Right atrium auricular region (tissue), 2 donors: ENCODE measurements at regions not wholly inside any gene's neighbourhood (a gene's known extent, or its start where the extent isn't known, plus 50 kb on each side); places are given as distances from the start of the nearest gene placed in this dataset.
"Not testable (repeated sequence)": the region's sequence is repeated elsewhere in the genome, so short reads cannot be mapped to it uniquely, and the experiment has no call there.

Experiments used
- DNase-seq: peaks from one replicate; pipeline ENCODE4 v3.0.0-alpha.2; 2019; ENCODE audit warnings: low spot score
- H3K27ac ChIP-seq, 2 donors: fragments of 200-600 bp; sonication (generic); 1 replicate in 1 of 2; 2 replicates in 1 of 2; pipeline ENCODE4 v1.5.1; 2016 to 2019
- H3K27me3 ChIP-seq, 2 donors: fragments of 200-600 bp; sonication (generic); one replicate each; pipeline versions ENCODE4 v1.5.1 to v1.6.0; 2017 to 2019
- H3K36me3 ChIP-seq: fragments of 200-600 bp; sonication (generic); one replicate; pipeline ENCODE4 v1.5.1; 2016
- H3K4me1 ChIP-seq, 2 donors: fragments of 200-600 bp; sonication (generic); one replicate each; pipeline versions ENCODE4 v1.5.1 to v1.6.0; 2017 to 2019
- H3K4me3 ChIP-seq, 2 donors: fragments of 200-600 bp; sonication (generic); 1 replicate in 1 of 2; 2 replicates in 1 of 2; pipeline ENCODE4 v1.5.1; 2017 to 2019; ENCODE audit warnings: mild to moderate bottlenecking in 1 of 2, moderate library complexity in 1 of 2
- H3K9me3 ChIP-seq, 2 donors: fragments of 200-600 bp; sonication (generic); one replicate each; pipeline ENCODE4 v1.5.1; 2019
- TF ChIP-seq, protein P1 (sequence below), 2 donors: fragments of 200-600 bp; sonication (generic); IDR thresholded peaks; one replicate each; pipeline ENCODE4 v1.5.1; 2019; ENCODE audit warnings: antibody characterized with exemption in 2 of 2

GRCh38 chr1:65079941-65080340 lies 68.1 kb upstream of the AK4 start:
- no peak overlapping the region for H3K27ac ChIP-seq
- no peak for DNase-seq
- no peak overlapping the region for H3K4me3 ChIP-seq
- TF ChIP-seq, protein P1, sequence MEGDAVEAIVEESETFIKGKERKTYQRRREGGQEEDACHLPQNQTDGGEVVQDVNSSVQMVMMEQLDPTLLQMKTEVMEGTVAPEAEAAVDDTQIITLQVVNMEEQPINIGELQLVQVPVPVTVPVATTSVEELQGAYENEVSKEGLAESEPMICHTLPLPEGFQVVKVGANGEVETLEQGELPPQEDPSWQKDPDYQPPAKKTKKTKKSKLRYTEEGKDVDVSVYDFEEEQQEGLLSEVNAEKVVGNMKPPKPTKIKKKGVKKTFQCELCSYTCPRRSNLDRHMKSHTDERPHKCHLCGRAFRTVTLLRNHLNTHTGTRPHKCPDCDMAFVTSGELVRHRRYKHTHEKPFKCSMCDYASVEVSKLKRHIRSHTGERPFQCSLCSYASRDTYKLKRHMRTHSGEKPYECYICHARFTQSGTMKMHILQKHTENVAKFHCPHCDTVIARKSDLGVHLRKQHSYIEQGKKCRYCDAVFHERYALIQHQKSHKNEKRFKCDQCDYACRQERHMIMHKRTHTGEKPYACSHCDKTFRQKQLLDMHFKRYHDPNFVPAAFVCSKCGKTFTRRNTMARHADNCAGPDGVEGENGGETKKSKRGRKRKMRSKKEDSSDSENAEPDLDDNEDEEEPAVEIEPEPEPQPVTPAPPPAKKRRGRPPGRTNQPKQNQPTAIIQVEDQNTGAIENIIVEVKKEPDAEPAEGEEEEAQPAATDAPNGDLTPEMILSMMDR (IDR thresholded peaks at IDR 0.05) = no peak
- H3K9me3 ChIP-seq = no peaks in the 10 kb centered on the region
- H3K27me3 ChIP-seq = no peaks in the 10 kb centered on the region
- H3K36me3 ChIP-seq = no peaks in the 10 kb centered on the region
- H3K4me1 ChIP-seq = no peaks in the 10 kb centered on the region

GRCh38 chr1:65082346-65083040 lies 65.5 kb upstream of the AK4 start:
- H3K27ac ChIP-seq = no peak overlapping the region
- TF ChIP-seq, protein P1 (IDR thresholded peaks at IDR 0.05) = no peak
- no peak for DNase-seq
- H3K4me1 ChIP-seq = no peaks in the 10 kb centered on the region
- H3K9me3 ChIP-seq = no peaks in the 10 kb centered on the region
- no peak overlapping the region for H3K4me3 ChIP-seq
- no peaks in the 10 kb centered on the region for H3K36me3 ChIP-seq
- H3K27me3 ChIP-seq = no peaks in the 10 kb centered on the region

DNA sequence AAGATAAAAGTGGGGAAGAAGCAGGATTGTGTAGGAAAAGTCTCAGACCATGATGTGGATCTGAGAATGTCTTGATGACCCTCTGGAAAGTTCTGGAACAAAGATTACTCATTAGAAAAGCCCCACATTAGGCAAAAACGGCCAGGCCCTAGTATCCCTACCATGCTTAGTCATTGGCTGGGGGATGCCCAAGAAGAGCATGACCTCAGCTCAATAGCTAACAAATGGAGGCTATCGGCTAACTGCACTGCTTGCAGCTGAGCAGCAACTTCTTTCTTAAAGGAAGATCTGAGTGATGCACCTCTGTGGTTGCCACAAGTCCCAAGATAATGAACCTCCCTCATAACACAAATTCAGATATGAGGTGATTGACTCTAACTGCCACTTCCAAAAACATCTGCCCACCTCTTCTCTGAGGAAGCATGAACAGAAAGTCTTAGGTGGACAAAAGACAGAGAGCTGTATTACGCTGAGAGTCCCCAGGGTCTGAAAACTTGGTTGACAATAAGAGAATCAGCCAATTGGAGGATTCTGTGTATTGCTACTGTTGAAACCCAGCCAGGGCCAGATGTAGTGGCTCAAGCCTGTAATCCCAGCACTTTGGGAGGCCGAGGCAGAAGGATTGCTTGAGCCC lies 64.6 kb upstream of the AK4 start:
- TF ChIP-seq, protein P1 (IDR thresholded peaks at IDR 0.05) = no peak

DNA sequence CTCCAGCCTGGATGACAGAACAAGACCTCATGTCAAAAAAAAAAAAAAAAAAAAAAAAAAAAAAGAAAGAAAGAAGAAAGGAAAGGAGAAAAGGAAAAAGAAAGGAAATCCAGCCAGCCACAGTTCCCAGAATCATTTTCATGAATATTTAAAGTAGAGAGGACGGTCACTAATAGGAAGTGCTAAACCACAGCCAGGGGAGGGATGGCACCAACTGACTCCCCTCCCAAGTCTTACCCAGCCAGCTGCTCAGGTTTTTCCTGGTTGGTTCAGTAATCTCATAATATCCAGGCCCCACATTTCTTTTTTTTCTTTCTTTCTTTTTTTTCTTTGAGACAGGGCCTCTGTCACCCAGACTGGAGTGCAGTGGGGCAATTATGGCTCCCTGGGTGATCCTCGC lies 63.9 kb upstream of the AK4 start:
- DNase-seq = no peak
- H3K4me1 ChIP-seq = no peaks in the 10 kb centered on the region
- no peak overlapping the region for H3K27ac ChIP-seq
- no peaks in the 10 kb centered on the region for H3K36me3 ChIP-seq
- no peak overlapping the region for H3K4me3 ChIP-seq
- no peaks in the 10 kb centered on the region for H3K27me3 ChIP-seq
- no peaks in the 10 kb centered on the region for H3K9me3 ChIP-seq
- TF ChIP-seq, protein P1 (IDR thresholded peaks at IDR 0.05) = no peak

More for the DNA sequence above, 64.6 kb upstream of the AK4 start:
- no peaks in the 10 kb centered on the region for H3K36me3 ChIP-seq
- no peaks in the 10 kb centered on the region for H3K9me3 ChIP-seq
- no peak overlapping the region for H3K4me3 ChIP-seq
- DNase-seq = no peak
- H3K27ac ChIP-seq = no peak overlapping the region
- H3K27me3 ChIP-seq = no peaks in the 10 kb centered on the region
- H3K4me1 ChIP-seq = no peaks in the 10 kb centered on the region

DNA sequence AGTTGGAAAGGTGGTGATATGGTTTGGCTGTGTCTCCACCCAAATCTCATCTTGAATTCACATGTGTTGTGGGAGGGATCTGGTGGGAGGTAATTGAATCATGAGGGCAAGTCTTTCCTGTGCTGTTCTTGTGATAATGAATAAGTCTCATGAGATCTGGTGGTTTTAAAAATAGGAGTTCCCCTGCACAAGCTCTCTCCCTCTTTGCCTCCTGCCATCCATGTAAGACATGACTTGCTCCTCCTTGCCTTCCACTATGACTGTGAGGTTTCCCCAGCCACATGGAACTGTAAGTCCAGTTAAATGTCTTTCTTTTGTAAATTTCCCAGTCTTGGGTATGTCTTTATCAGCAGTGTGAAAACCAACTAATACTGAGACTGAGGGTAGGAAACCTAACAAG lies 60.5 kb upstream of the AK4 start:
- H3K9me3 ChIP-seq, H3K4me1 ChIP-seq, H3K36me3 ChIP-seq, DNase-seq, H3K27me3 ChIP-seq, H3K4me3 ChIP-seq, H3K27ac ChIP-seq: not testable (repeated sequence)

GRCh38 chr1:65090406-65090805 lies 57.6 kb upstream of the AK4 start:
- no peaks in the 10 kb centered on the region for H3K4me1 ChIP-seq
- TF ChIP-seq, protein P1 (IDR thresholded peaks at IDR 0.05) = no peak
- no peak overlapping the region for H3K27ac ChIP-seq
- H3K36me3 ChIP-seq = no peaks in the 10 kb centered on the region
- no peaks in the 10 kb centered on the region for H3K27me3 ChIP-seq
- no peak overlapping the region for H3K4me3 ChIP-seq
- DNase-seq = no peak
- H3K9me3 ChIP-seq = peaks cover 0 to 5% of the 10 kb centered on the region in 2 donors
